ENCODE measurements at regions not wholly inside any gene's neighbourhood (a gene's known extent, or its start where the extent isn't known, plus 50 kb on each side); places are given as distances from the start of the nearest gene placed in this dataset.

DNA sequence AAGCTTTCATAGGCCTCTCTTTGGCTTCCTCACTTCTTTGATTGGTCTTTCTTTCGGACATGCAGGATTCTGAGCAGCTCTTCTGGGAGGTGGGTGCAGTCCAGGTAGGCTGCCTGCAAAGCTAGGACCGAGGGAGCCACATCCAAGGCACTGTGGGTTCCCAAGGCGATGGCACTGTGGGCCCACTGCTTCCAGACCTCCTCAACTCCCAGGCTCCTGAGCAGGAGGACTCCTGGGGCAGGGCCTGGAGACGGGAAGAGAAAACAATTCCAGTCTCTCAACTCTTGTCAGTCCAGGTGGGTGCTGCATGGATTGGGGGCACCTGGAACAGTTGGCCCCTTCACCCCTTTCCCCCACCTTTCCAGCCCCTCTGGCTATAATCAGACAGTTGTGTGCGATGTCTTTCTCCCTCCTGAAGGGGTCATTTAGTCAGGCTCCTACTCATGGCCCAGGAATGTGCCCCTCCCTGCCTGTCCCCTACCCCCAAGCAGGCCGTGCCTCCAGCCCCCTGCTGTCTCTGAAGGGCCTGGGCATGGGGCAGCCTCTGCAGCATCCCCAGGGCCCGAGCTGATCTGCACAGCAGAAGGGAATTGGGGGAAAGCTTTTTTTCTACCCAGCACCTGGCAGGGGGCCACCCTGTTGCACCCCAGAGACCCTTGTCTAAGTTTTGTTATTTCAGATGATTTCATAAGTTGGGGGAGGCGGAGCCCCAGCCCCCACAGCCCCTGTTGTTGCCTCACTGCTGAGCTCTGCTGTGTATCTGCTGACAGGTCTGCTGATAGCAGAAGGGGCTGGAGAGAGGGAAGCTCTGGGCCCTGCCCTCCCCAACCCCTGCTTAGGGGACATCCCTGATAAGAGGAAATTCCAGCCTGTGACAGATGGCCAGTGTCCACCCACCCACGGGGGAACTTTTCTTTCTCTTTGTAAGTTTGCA lies 330.3 kb downstream of the SEC14L1 start:
- peak; percentile 91 for DNase-seq (ENCODE audit: low read depth)

DNA sequence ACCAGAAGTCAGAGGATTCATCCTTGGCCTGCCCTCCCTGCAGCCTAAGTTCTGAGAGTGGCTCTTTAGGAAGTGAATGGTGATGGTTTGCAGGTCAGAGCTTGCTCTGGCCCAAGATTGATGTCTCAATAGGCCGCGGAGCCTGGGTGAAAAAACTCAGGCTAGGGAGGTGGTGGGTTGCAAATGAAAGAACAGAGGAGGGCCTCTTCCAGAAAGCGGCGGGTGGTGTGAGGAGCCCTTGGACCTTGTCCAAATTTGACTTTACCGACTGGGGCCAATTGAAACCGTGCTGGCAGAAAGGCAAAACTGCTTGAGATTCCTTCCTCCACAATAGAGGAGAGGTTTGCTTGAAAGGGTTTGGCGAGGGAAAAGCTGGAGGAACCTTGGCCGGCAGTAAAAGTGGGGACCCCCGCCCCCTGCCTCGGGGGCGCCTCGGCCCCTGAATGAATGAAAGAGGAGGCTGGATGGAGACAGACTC lies 331.3 kb downstream of the SEC14L1 start:
- DNase-seq (ENCODE audit: low read depth), result peak; percentile 70

- DNase-seq (ENCODE audit: low read depth), result peak; percentile 51
Observed at GRCh38 chr17:77472468-77473310, 331.9 kb downstream of the SEC14L1 start.

DNA sequence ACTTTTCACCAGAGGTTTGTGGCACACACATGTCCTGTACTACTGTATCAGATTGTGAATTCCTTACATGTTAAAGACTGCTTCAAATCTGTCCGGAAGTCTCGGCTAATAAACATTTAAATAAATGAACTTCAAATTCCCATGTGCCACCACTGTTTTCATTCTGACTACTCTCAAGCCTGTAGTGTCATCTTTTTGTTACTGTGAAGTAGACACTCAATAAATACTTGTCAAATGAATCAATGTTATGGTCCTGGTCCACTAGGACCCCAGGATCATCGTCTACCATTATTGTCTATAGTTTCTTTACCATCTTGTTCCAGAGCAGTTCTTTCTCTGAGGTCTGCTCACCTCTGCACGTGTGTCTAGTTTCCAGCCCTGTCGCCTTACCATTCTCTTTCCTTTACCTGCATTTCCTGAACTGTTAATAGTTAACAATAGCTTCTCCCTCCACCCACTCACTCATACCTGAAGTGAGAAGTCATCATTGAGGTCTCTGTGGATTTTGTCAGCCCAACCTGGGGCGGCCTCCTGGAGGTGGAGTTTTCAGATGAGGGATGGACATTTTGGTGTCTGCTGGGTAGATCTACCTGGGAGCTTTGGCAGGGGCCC lies 333.0 kb downstream of the SEC14L1 start:
- no peak for DNase-seq (ENCODE audit: low read depth)

DNA sequence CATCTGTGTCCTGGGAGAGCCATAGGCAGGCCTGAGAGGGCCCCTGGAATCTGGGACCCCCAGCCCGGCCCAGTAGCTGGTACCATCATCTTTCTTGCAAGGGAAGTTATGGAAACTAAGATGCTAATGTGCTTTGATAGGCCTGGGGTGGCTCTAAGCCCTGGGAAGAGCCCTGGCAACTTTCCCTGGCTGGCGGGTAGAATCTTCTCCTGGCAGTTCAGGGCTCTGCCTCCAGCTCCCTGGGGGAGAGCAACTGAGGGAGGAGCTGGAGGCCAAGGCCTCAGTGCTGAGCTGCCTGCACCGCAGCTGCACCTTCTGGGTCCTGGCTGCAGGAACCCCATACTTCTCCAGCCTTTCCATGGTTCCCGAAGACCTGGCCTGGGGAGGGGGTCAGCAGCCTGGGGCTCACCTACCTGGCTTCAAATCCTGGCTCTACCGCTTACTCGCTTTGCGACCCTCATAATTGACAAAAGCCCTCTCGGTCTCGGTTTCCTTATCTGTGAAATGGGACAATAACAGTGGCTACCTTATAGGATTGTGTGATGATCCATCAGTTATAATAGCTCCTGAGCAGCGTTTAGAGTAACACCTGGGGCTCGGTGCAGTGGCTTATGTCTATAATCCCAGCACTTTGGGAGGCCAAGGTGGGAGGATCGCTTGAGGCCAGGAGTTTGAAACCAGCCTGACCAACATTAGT lies 333.7 kb downstream of the SEC14L1 start:
- peak; percentile 69 for DNase-seq (ENCODE audit: low read depth)

- DNase-seq (ENCODE audit: low read depth), result peak; percentile 96
Observed at GRCh38 chr17:77475016-77475976, 334.5 kb downstream of the SEC14L1 start.

- DNase-seq (ENCODE audit: low read depth), result peak; percentile 62
Observed at GRCh38 chr17:77476006-77476405, 335.2 kb downstream of the SEC14L1 start.

DNA sequence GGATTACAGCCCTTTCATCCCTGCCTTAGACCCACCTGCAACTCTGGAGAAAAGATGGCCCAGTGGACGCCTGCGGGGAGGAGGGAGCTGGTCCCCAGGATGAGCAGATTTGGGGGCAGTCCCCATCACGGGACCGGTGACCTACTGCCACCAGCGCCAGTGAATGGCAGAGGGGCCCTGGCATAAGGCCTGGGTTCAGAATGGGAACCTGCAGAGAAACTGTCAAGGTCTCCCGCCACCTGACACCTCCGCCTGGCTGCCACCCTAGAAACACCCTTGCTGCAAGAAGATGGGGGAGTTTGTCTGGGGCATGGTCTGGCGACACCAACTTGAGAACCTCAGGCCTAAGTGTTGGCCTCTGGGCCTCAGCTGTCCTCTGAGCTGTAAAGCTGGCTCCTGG lies 335.7 kb downstream of the SEC14L1 start:
- no peak for DNase-seq (ENCODE audit: low read depth)

DNA sequence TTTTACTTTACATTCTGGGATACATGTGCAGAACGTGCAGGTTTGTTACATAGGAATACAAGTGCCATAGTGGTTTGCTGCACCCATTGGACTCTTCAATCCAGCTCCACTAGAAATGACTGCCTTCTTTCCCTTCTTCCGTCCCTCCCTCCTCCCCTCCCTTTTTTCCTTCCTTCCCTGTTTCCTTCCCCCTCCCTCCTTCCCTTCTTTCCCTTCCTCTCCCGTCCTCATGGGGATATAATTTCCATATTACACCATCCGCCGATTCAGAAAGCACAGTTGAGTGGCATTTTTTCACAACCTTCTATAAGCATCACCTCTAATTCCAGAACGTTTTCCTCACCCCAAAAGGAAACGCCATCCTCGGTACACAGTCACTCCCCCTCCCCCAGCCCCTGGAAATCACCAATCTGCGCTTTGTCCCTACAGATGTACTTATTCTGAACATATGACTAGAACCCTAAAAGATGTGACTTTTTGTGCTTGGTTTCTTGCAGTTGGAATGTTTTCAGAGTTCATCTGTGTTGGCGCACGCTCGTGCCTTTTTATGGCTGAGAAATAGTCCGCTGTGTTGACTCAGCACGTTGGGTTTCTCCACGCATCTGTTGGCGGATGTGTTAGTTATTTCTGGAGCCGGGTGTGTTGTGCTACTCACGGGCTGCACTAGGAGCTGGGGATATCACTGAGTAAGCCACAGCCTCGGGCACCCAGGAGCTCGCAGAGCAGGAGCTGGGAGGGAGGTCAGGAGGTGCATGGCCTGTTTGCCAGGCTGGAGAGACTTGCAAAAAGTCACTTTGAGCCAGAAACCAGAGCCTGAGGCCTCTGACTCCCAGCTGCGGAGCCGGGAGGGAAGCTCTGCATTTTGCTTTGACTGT lies 336.4 kb downstream of the SEC14L1 start:
- DNase-seq (ENCODE audit: low read depth), result peak; percentile 92

GRCh38 chr17:77478281-77478680 lies 337.5 kb downstream of the SEC14L1 start:
- DNase-seq (ENCODE audit: low read depth), result no peak

DNA sequence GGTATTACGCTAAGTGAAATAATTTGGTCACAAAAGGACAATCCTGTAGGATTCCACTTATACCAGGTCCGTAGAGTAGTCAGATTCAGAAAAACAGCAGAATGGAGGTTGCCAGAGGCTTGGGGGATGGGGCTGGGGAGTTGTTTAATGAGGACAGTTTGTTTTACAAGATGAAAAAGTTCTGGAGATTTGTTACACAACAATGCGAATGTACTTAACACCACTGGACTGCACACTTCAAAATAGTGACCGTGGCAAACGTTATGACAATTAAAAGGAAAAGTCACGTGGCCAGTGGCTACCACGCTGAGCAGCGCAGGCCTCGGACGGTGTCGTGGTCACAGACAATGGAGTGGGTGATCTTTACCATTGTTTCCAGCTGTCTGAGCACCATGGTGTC lies 338.1 kb downstream of the SEC14L1 start:
- DNase-seq (ENCODE audit: low read depth), result no peak

- DNase-seq (ENCODE audit: low read depth), result no peak
Observed at GRCh38 chr17:77479372-77480198, 338.8 kb downstream of the SEC14L1 start.

- DNase-seq (ENCODE audit: low read depth), result no peak
Observed at GRCh38 chr17:77480199-77480508, 339.4 kb downstream of the SEC14L1 start.

DNA sequence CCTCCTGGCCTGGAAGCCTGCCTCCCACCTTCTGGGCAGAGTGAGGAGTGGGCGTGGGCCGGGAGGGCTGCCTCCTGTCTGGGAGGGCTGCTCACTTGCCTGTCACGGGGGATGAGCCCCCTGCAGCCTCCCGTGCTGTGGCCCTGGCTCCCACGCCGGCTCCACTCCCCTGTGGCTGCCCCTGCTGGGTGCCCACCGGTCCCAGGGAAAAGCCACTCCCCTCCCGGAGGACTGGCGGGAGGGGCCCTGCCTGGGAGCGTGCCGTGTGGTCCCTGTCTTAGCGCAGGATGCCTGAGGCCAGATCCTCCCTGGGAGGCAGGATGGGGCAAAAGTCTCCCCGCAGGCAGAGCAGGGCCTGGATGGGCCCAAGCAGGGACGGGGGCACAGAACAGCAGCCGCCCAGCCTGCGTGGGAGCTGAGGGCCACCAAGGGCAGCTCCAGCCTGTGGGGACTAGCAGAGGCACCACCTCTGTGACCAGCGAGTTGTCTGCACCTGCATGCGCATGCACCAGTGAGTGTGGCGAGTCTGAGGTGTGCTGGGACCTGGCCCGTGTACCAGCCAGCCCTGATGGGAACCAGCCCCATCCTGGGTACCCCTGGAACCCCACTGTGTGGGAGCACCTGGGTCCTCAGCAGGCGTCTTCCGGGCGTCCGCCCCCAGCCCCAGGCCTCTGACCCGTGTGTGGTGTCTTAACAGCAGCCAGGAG lies 339.9 kb downstream of the SEC14L1 start:
- DNase-seq (ENCODE audit: low read depth), result no peak

- DNase-seq (ENCODE audit: low read depth), result no peak
Observed at GRCh38 chr17:77481476-77482374, 341.0 kb downstream of the SEC14L1 start.

- no peak for DNase-seq (ENCODE audit: low read depth)
Observed at GRCh38 chr17:77482375-77483127, 341.8 kb downstream of the SEC14L1 start.

Measured in Daoy (cell line).